PFSK-1 (cell line): ENCODE measurements at regions not wholly inside any gene's neighbourhood (a gene's known extent, or its start where the extent isn't known, plus 50 kb on each side); places are given as distances from the start of the nearest gene placed in this dataset.

Experiments used
- FOXP2 ChIP-seq: optimal IDR thresholded peaks from 2 replicates; pipeline ENCODE3; 2011; ENCODE audit warnings: borderline replicate concordance, control low read depth, inconsistent platforms; ENCODE audit not compliant: insufficient read depth; ENCODE audit errors: extremely low read length, extremely low read depth
- POLR2AphosphoS5 ChIP-seq: IDR thresholded peaks from 2 replicates; pipeline ENCODE4 v1.6.1; 2012; ENCODE audit warnings: low read depth, mild to moderate bottlenecking, control low read depth, low read length, moderate library complexity
- SIN3A ChIP-seq: IDR thresholded peaks from 2 replicates; pipeline ENCODE4 v1.6.1; 2012; ENCODE audit warnings: mild to moderate bottlenecking, low read length, moderate library complexity, borderline replicate concordance; ENCODE audit not compliant: insufficient read depth
- TAF1 ChIP-seq: IDR thresholded peaks from 2 replicates; pipeline ENCODE4 v1.6.1; 2012; ENCODE audit warnings: low read length, control low read depth, borderline replicate concordance; ENCODE audit not compliant: insufficient read depth
- TF ChIP-seq, protein P1 (sequence below), 2 experiments: IDR thresholded peaks; 2 replicates each; pipeline versions ENCODE4 v1.6.1 to v1.8.0; 2011 to 2012; ENCODE audit warnings: low read depth in 2 of 2, low read length in 2 of 2, control low read depth in 1 of 2, inconsistent platforms in 1 of 2, mild to moderate bottlenecking in 1 of 2, moderate library complexity in 1 of 2; ENCODE audit not compliant: insufficient read depth in 1 of 2

DNA sequence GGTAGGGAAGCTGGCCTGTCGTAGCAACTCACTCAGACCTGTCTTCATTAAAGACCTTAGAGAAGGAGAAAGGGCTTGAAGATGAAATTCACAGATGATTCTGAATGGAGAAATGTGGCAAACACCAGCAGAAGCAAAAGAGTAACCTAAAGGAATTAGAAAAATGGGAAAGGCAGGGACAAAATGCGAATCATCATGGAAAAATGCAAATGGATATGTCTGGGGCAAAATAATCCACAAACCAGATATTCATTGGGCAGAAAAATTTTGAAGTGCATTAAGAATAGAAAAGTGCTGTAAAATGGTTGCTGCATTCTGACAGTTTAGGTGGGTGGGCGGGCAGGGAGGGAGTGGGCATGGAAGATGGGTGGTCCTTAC lies 156.9 kb upstream of the RASGRP1 start:
- TF ChIP-seq POLR2AphosphoS5 = no peak
- TF ChIP-seq SIN3A = no peak
- TF ChIP-seq FOXP2 = no peak

DNA sequence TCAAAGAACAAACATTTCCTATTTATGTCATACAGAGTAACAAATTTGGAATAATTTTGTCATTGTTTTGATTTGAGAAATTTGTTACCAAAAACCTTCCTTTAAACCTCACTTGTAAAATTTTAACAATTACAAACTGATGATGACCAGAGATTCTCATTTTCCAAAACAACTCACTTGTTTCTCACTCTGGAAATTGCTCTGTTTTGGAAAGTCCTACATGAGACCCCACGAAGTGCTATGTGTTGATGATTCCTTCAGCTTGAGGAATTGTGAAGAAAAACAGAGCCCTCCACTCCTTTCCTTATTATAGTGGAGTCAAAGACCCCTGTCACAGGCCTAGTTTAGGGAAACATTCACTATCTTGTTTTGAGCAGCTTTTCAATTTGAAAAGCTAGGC lies 157.6 kb upstream of the RASGRP1 start:
- TF ChIP-seq, protein P1, sequence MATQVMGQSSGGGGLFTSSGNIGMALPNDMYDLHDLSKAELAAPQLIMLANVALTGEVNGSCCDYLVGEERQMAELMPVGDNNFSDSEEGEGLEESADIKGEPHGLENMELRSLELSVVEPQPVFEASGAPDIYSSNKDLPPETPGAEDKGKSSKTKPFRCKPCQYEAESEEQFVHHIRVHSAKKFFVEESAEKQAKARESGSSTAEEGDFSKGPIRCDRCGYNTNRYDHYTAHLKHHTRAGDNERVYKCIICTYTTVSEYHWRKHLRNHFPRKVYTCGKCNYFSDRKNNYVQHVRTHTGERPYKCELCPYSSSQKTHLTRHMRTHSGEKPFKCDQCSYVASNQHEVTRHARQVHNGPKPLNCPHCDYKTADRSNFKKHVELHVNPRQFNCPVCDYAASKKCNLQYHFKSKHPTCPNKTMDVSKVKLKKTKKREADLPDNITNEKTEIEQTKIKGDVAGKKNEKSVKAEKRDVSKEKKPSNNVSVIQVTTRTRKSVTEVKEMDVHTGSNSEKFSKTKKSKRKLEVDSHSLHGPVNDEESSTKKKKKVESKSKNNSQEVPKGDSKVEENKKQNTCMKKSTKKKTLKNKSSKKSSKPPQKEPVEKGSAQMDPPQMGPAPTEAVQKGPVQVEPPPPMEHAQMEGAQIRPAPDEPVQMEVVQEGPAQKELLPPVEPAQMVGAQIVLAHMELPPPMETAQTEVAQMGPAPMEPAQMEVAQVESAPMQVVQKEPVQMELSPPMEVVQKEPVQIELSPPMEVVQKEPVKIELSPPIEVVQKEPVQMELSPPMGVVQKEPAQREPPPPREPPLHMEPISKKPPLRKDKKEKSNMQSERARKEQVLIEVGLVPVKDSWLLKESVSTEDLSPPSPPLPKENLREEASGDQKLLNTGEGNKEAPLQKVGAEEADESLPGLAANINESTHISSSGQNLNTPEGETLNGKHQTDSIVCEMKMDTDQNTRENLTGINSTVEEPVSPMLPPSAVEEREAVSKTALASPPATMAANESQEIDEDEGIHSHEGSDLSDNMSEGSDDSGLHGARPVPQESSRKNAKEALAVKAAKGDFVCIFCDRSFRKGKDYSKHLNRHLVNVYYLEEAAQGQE (IDR thresholded peaks at IDR 0.05; ENCODE audit: insufficient read depth in 1 of 2, low read depth in 2 of 2, low read length in 2 of 2) = no peak
- no peak for TF ChIP-seq POLR2AphosphoS5
- no peak for TF ChIP-seq FOXP2
- TF ChIP-seq SIN3A = no peak
- TF ChIP-seq TAF1 = no peak

DNA sequence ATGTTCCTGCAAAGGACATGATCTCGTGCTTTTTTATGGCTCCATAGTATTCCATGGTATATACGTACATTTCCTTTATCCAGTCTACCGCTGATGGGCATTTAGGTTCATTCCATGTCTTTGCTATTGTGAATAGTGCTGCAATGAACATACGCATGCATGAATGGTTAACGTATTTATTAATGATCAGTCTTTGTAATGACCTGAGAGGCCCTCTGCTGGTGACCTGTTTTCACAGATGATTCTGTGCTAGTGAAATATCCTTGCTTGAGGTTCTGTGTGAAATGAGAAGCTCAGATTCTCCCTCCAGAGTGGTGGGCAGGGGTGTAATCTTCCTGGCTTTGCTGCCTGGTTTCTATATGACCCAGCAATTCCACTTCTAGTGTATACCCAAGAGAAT lies 160.2 kb upstream of the RASGRP1 start:
- TF ChIP-seq, protein P1 (IDR thresholded peaks at IDR 0.05; ENCODE audit: insufficient read depth in 1 of 2, low read depth in 2 of 2, low read length in 2 of 2) = no peak
- no peak for TF ChIP-seq FOXP2
- no peak for TF ChIP-seq TAF1
- TF ChIP-seq SIN3A = no peak
- TF ChIP-seq POLR2AphosphoS5 = no peak

DNA sequence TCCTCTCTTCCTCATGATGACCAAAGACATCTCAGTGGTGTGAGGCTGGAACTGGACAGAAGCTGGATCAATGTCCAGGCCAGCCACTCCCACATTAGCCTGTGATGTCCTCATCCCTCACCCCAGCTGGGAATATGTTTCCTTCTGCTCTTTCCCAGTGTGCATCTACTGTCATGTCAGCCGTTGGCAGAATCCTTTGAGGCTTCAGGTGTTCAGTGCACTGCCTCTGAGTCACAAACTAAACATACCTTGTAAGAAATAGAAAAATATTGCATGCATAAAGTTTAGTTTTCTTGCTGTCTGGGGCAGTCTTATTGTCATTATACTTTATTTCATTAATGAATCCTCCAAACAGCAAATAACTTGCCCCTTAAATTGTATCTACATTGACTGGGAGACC lies 161.6 kb upstream of the RASGRP1 start:
- TF ChIP-seq SIN3A (no peak), POLR2AphosphoS5 (no peak), TAF1 (no peak), FOXP2 (no peak)
- TF ChIP-seq, protein P1 (IDR thresholded peaks at IDR 0.05; ENCODE audit: insufficient read depth in 1 of 2, low read depth in 2 of 2, low read length in 2 of 2) = no peak

DNA sequence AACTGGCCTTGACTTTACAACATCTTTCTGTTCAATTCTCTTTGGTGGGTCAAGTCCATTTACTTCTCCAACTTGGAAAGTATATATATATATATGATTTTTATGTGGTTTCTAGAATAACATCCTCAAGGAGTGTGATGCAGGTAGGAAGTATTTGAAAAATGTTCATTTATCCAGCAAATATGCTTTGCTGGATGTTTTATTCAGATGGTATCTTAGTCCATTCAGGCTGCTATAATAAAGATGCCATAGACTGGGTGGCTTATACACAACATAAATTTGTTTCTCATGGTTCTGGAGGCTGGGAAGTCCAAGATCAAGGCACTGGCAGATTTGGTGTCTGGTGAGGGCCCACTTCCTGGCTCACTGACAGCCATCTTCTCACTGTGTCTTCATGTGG lies 168.7 kb upstream of the RASGRP1 start:
- no peak for TF ChIP-seq FOXP2
- TF ChIP-seq POLR2AphosphoS5 = no peak
- TF ChIP-seq TAF1 = no peak
- no peak for TF ChIP-seq SIN3A
- TF ChIP-seq, protein P1 (IDR thresholded peaks at IDR 0.05; ENCODE audit: insufficient read depth in 1 of 2, low read depth in 2 of 2, low read length in 2 of 2) = no peak
